Upper lobe of left lung (tissue), 6 donors: ENCODE measurements at regions not wholly inside any gene's neighbourhood (a gene's known extent, or its start where the extent isn't known, plus 50 kb on each side); places are given as distances from the start of the nearest gene placed in this dataset.

Experiments used
- ATAC-seq, 2 donors: fragments of 200-7000 bp; cut with Tn5 transposase; one replicate each; pipeline ENCODE4 v1.9.1; 2022; ENCODE audit warnings: mild to moderate bottlenecking in 2 of 2, moderate library complexity in 2 of 2; ENCODE audit not compliant: low FRiP score in 2 of 2
- DNase-seq, 2 donors: peaks; one replicate each; pipeline ENCODE4 v3.0.0-alpha.2; 2019 to 2020
- H3K27ac ChIP-seq, 4 donors: fragments of 200-600 bp; sonication (generic); one replicate each; pipeline ENCODE4 v1.5.1; 2016 to 2019
- H3K27me3 ChIP-seq, 4 donors: fragments of 200-600 bp; sonication (generic); one replicate each; pipeline ENCODE4 v1.5.1; 2017 to 2019
- H3K36me3 ChIP-seq, 4 donors: fragments of 200-600 bp; sonication (generic); one replicate each; pipeline ENCODE4 v1.5.1; 2016 to 2019
- H3K4me1 ChIP-seq, 4 donors: fragments of 200-600 bp; sonication (generic); one replicate each; pipeline ENCODE4 v1.5.1; 2018 to 2019
- H3K4me3 ChIP-seq, 4 donors: fragments of 200-600 bp; sonication (generic); one replicate each; pipeline ENCODE4 v1.5.1; 2017 to 2019; ENCODE audit warnings: mild to moderate bottlenecking in 2 of 4, moderate library complexity in 1 of 4
- H3K9me3 ChIP-seq, 4 donors: fragments of 200-600 bp; sonication (generic); one replicate each; pipeline ENCODE4 v1.5.1; 2018 to 2019
- EP300 ChIP-seq, 4 donors: sonication (generic); formaldehyde crosslinking; IDR thresholded peaks; one replicate each; pipeline ENCODE4 v1.5.1; 2017; ENCODE audit warnings: antibody characterized with exemption in 4 of 4, control low read depth in 2 of 4
- POLR2A ChIP-seq, 4 donors: fragments of 450-650 bp; IDR thresholded peaks; one replicate each; pipeline ENCODE4 v1.5.1; 2016 to 2017; ENCODE audit warnings: antibody characterized with exemption in 4 of 4, mild to moderate bottlenecking in 2 of 4
- POLR2AphosphoS5 ChIP-seq, 2 donors: sonication (generic); formaldehyde crosslinking; IDR thresholded peaks; one replicate each; pipeline ENCODE4 v1.5.1; 2017; ENCODE audit warnings: antibody characterized with exemption in 2 of 2
- WGBS, 2 donors: methylation state at CpG; one replicate each; pipeline ENCODE4 v1.1.5; 2017 to 2018; 5-methylcytosine and 5-hydroxymethylcytosine counted together
- TF ChIP-seq, protein P1 (sequence below), 6 experiments: fragments of 450-650 bp in 4 of 6; fragments of 200-600 bp in 2 of 6; sonication (generic) in 2 of 6; IDR thresholded peaks; one replicate each; pipeline ENCODE4 v1.5.1; 2016 to 2019; ENCODE audit warnings: antibody characterized with exemption in 6 of 6
- donor health status: DM: no; HTN: no; CAD: no; lungs with moderate emphysema.
- donor health status: DM: no; HTN: yes; CAD: no; lungs with severe emphysema.

DNA sequence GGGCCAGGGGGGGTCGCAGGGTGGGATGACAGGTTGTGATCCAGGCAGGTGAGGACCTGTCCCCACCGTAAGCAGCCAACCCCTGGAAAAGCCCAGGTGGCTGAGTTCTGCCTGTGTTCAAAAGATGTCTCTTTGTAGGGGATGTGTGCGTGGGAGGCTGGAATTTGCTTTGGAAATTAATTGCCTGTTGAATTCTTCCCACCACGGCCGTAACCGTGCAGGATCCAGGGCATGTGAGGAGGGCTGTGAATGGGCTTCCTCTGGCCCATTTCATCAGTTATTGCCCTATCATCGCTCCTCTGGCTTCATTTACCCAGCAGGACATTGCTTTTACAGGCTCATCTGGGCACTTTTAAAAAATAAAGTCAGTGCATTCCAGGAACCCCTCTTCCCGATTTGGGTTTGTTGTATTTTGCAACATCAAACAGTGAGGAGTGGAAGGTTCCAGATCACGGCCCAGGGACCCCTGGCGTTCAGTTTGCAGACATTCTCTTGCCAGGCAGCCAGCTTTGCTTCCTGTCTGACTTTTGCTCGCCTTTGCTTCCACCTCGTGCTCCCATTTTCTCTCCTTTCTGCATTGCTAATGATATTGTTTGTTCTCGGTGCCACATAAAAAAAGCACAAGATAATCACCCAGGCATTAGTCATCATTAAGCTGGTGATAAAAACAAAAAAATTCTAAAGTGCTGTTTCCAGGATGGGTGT, 1306.6 kb downstream of the BRD1 start:
- H3K27me3 ChIP-seq = no peaks in the 10 kb centered on the region
- H3K36me3 ChIP-seq = no peaks in the 10 kb centered on the region
- peak in 1 of 2 donors; percentile 16 for DNase-seq
- no peak overlapping the region for H3K4me3 ChIP-seq
- no peaks in the 10 kb centered on the region for H3K9me3 ChIP-seq
- no peak for ATAC-seq
- no peaks in the 10 kb centered on the region for H3K4me1 ChIP-seq
- WGBS, 2 donors = 69 to 77% methylated on average over 11 to 13 of the region's 13 CpGs
- H3K27ac ChIP-seq = no peak overlapping the region
- TF ChIP-seq, protein P1, sequence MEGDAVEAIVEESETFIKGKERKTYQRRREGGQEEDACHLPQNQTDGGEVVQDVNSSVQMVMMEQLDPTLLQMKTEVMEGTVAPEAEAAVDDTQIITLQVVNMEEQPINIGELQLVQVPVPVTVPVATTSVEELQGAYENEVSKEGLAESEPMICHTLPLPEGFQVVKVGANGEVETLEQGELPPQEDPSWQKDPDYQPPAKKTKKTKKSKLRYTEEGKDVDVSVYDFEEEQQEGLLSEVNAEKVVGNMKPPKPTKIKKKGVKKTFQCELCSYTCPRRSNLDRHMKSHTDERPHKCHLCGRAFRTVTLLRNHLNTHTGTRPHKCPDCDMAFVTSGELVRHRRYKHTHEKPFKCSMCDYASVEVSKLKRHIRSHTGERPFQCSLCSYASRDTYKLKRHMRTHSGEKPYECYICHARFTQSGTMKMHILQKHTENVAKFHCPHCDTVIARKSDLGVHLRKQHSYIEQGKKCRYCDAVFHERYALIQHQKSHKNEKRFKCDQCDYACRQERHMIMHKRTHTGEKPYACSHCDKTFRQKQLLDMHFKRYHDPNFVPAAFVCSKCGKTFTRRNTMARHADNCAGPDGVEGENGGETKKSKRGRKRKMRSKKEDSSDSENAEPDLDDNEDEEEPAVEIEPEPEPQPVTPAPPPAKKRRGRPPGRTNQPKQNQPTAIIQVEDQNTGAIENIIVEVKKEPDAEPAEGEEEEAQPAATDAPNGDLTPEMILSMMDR (IDR thresholded peaks at IDR 0.05) = no peak
- TF ChIP-seq POLR2AphosphoS5 (IDR thresholded peaks at IDR 0.05) (no peak), EP300 (IDR thresholded peaks at IDR 0.05) (no peak), POLR2A (IDR thresholded peaks at IDR 0.05) (no peak)

DNA sequence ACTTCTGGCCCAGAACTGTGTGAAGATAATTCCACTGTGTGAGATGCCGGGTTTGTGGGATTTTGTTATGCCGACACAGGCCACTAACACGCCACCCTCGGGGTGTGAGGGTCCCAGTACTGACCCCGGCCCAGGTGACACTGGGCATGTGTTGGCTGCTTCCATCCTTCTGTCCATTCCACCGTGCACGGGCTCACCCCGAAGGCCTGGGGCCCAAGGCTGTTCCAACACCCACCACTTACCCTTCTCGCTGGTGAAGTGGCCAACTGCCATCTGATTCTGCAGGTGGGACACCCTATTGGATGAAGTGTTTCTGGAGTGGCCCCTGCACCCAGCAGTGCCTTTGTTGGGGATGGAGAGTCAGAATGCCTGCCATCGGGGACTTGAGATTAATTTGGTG, 1307.5 kb downstream of the BRD1 start:
- DNase-seq (peak in 1 of 2 donors; percentile 55), ATAC-seq (no peak)
- H3K27ac ChIP-seq = no peak overlapping the region
- H3K9me3 ChIP-seq = no peaks in the 10 kb centered on the region
- no peaks in the 10 kb centered on the region for H3K27me3 ChIP-seq
- H3K4me1 ChIP-seq = no peaks in the 10 kb centered on the region
- WGBS, 2 donors = 85 to 95% methylated on average over 10 of the region's 10 CpGs
- no peak for TF ChIP-seq EP300 (IDR thresholded peaks at IDR 0.05)
- TF ChIP-seq POLR2A (IDR thresholded peaks at IDR 0.05) = no peak
- no peak for TF ChIP-seq POLR2AphosphoS5 (IDR thresholded peaks at IDR 0.05)
- TF ChIP-seq, protein P1 (IDR thresholded peaks at IDR 0.05) = no peak
- H3K4me3 ChIP-seq = no peak overlapping the region
- no peaks in the 10 kb centered on the region for H3K36me3 ChIP-seq

DNA sequence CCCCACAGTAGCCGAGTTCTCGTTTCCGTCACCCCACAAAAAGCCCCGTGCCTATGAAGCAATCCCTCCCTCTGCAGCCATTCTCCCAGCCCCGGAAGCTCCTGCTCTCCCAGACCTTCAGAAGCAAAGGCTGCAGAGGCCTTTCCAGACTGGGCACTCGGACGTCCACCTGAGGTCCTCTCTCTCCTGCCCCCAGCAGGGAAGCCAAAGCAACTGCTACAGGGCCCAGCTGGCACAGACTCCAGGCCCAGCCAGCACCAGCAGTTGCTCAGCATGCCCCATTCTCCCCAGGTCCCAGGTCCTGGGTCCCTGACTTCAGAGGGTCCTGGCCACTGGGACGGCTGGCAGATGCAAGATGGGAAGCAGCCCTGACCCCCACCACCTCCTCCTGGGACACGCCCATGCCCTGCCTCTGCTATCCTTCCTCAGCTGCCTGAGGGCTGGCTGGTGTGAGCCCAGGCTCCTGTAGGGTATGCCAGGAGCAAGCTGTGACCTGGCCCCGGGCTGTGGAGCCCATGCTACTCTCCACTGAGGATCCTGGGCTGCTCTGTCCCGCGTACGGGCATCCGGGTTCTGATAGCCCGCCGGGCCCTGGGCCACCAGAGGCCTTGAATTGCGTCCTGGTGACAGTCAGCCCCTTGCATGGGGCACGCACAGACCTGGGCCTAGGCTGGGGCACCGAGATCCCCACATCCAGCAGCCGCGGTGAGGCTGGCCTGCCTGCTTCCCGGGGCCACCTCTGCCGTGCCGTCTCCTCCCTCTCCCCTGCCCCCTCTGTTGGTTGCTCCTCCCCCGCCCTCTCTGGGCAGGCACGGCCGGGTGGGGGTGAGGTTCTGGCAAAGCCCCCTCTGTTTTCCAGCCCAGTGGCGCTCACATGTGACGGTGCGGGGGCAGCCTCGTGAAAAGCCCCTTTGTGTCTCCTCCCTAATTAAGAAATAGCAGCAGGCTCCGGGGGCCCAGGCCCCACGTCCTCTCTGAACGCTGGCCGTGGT, 1310.3 kb downstream of the BRD1 start:
- no peak overlapping the region for H3K4me3 ChIP-seq
- WGBS, 2 donors = 84 to 88% methylated on average over 22 to 27 of the region's 35 CpGs
- TF ChIP-seq, protein P1 (IDR thresholded peaks at IDR 0.05) = no peak
- no peak for TF ChIP-seq EP300 (IDR thresholded peaks at IDR 0.05)
- no peak for TF ChIP-seq POLR2A (IDR thresholded peaks at IDR 0.05)
- no peak for TF ChIP-seq POLR2AphosphoS5 (IDR thresholded peaks at IDR 0.05)
- H3K9me3 ChIP-seq = no peaks in the 10 kb centered on the region
- no peaks in the 10 kb centered on the region for H3K36me3 ChIP-seq
- ATAC-seq (no peak), DNase-seq (peak in 1 of 2 donors; percentile 77)
- H3K4me1 ChIP-seq = no peaks in the 10 kb centered on the region
- H3K27me3 ChIP-seq = no peaks in the 10 kb centered on the region
- H3K27ac ChIP-seq = no peak overlapping the region

DNA sequence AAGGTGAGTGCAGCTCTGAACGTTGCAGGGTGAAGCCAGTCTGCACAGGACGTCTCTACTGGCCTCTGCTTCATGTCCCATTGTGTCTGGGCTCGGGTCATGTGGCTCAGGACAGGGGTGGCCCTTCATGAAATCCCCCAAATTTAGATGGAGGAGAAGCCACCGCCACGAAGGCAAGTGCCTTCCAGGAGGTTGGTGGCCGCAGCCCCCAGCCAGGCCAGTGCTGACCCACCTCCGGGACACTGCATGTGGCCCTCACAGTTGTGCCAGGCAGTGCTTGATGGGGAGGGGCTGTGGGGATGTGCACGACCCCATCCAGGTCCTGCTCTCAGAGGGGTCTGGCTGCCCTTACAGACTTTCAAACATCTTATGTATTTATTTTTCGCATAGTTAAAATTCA, 1311.1 kb downstream of the BRD1 start:
- no peaks in the 10 kb centered on the region for H3K9me3 ChIP-seq
- H3K4me3 ChIP-seq = no peak overlapping the region
- no peak overlapping the region for H3K27ac ChIP-seq
- no peaks in the 10 kb centered on the region for H3K4me1 ChIP-seq
- H3K27me3 ChIP-seq = no peaks in the 10 kb centered on the region
- DNase-seq = peak in 1 of 2 donors; percentile 47
- 83 to 92% methylated on average over 2 to 9 of the region's 9 CpGs for WGBS, 2 donors
- H3K36me3 ChIP-seq = no peaks in the 10 kb centered on the region
- no peak for ATAC-seq
- TF ChIP-seq EP300 (IDR thresholded peaks at IDR 0.05) (no peak), POLR2AphosphoS5 (IDR thresholded peaks at IDR 0.05) (no peak), POLR2A (IDR thresholded peaks at IDR 0.05) (no peak)
- TF ChIP-seq, protein P1 (IDR thresholded peaks at IDR 0.05) = no peak
